Immature natural killer cell (primary cell): ENCODE measurements at regions not wholly inside any gene's neighbourhood (a gene's known extent, or its start where the extent isn't known, plus 50 kb on each side); places are given as distances from the start of the nearest gene placed in this dataset.

Experiments
- DNase-seq, 3 donors: peaks; one replicate each; pipeline ENCODE4 v3.0.0; 2022; ENCODE audit warnings: mixed read lengths in 1 of 3
- H3K27ac Mint-ChIP-seq, 6 donors: one replicate each; pipeline ENCODE4 v1.8.0; 2020; ENCODE audit warnings: mixed read lengths in 6 of 6, mild to moderate bottlenecking in 5 of 6, inconsistent platforms in 4 of 6, moderate library complexity in 3 of 6
- H3K27me3 Mint-ChIP-seq, 3 donors: one replicate each; pipeline ENCODE4 v1.8.0; 2020 to 2021; ENCODE audit warnings: low read depth in 3 of 3, mild to moderate bottlenecking in 3 of 3, mixed read lengths in 3 of 3, moderate library complexity in 3 of 3, inconsistent platforms in 1 of 3
- H3K36me3 Mint-ChIP-seq, 3 donors: one replicate each; pipeline ENCODE4 v1.8.0; 2020; ENCODE audit warnings: mixed read lengths in 3 of 3, inconsistent platforms in 2 of 3, mild to moderate bottlenecking in 2 of 3
- H3K4me1 Mint-ChIP-seq, 2 donors: one replicate each; pipeline ENCODE4 v1.8.0; 2020; ENCODE audit warnings: inconsistent platforms in 2 of 2, mild to moderate bottlenecking in 2 of 2, mixed read lengths in 2 of 2, moderate library complexity in 1 of 2
- H3K4me3 Mint-ChIP-seq, 5 donors: one replicate each; pipeline ENCODE4 v1.8.0; 2020; ENCODE audit warnings: mild to moderate bottlenecking in 5 of 5, mixed read lengths in 5 of 5, inconsistent platforms in 3 of 5, moderate library complexity in 3 of 5
- H3K9me3 Mint-ChIP-seq, 6 donors: one replicate each; pipeline ENCODE4 v1.8.0; 2020; ENCODE audit warnings: mild to moderate bottlenecking in 6 of 6, mixed read lengths in 6 of 6, inconsistent platforms in 4 of 6, moderate library complexity in 3 of 6

- no peak overlapping the region for H3K4me3 Mint-ChIP-seq
Observed at GRCh38 chr11:134749040-134749839, 337.2 kb upstream of the B3GAT1 start.

GRCh38 chr11:134746609-134747008 lies 334.6 kb upstream of the B3GAT1 start:
- Mint-ChIP-seq H3K27ac (no peak overlapping the region), H3K4me3 (no peak overlapping the region), H3K27me3 (peaks cover 9 to 30% (median 13%) of the 10 kb centered on the region in 3 donors), H3K9me3 (no peaks in the 10 kb centered on the region), H3K36me3 (no peaks in the 10 kb centered on the region), H3K4me1 (peaks cover 0 to 11% of the 10 kb centered on the region in 2 donors)
- no peak for DNase-seq

More at GRCh38 chr11:134749040-134749839, 337.2 kb upstream of the B3GAT1 start:
- DNase-seq: no peak
- Mint-ChIP-seq H3K27ac (no peak overlapping the region), H3K27me3 (peaks cover 3 to 31% (median 13%) of the 10 kb centered on the region in 3 donors), H3K36me3 (no peaks in the 10 kb centered on the region), H3K9me3 (no peaks in the 10 kb centered on the region), H3K4me1 (no peaks in the 10 kb centered on the region)

GRCh38 chr11:134745456-134745855 lies 333.4 kb upstream of the B3GAT1 start:
- DNase-seq: no peak
- no peak overlapping the region for H3K27ac Mint-ChIP-seq
- H3K27me3 Mint-ChIP-seq: peaks cover 9 to 25% (median 13%) of the 10 kb centered on the region in 3 donors
- H3K9me3 Mint-ChIP-seq: no peaks in the 10 kb centered on the region
- H3K36me3 Mint-ChIP-seq: no peaks in the 10 kb centered on the region
- no peak overlapping the region for H3K4me3 Mint-ChIP-seq
- peaks cover 0 to 11% of the 10 kb centered on the region in 2 donors for H3K4me1 Mint-ChIP-seq

DNA sequence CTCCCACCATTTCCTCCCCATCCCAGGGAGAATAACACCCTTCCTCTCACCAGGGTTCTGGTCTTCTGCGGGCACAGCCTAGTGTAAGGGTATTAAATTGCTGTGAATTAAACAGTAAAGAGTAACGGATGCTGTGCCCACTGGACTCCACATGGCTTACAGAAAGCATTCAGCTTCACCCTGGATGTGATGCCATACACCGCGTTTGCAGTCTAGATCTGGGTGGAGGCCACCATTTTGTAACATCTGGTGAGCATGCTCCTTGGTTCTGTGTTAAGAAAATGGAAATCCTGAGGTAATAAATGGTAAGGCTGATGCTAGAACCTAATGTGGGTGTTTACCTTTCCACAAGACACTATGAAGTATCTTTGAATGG lies 331.8 kb upstream of the B3GAT1 start:
- Mint-ChIP-seq H3K4me1 (peaks cover 0 to 11% of the 10 kb centered on the region in 2 donors), H3K27ac (no peak overlapping the region), H3K27me3 (peaks cover 4 to 11% (median 9%) of the 10 kb centered on the region in 3 donors), H3K36me3 (no peaks in the 10 kb centered on the region), H3K4me3 (no peak overlapping the region), H3K9me3 (no peaks in the 10 kb centered on the region)
- no peak for DNase-seq

- DNase-seq: no peak
- no peaks in the 10 kb centered on the region for H3K9me3 Mint-ChIP-seq
- peaks cover 0 to 11% of the 10 kb centered on the region in 2 donors for H3K4me1 Mint-ChIP-seq
- H3K27ac Mint-ChIP-seq: peak overlapping the region in 2 of 6 donors; percentile 26 to 49
- peaks cover 3 to 9% (median 7%) of the 10 kb centered on the region in 3 donors for H3K27me3 Mint-ChIP-seq
- H3K4me3 Mint-ChIP-seq: no peak overlapping the region
- no peaks in the 10 kb centered on the region for H3K36me3 Mint-ChIP-seq
Observed at GRCh38 chr11:134742956-134743819, 331.1 kb upstream of the B3GAT1 start.

DNA sequence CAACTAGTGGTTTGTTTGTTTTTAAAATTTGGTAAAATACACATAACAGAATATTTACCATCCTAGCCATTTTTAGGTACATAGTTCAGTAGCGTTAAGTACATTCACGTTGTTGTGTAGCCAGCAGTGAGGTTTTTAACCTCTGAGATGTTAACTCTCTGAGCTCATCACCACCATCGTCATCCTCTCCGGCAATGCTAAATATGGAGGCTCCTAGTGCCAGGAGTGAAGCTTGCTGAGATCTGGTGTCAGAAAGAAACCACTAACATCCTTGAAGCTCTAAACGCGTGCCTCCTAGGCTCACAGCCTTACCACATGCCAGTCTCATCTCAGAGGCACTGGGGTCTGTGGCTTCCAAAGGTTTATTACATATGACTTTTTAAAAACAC lies 330.2 kb upstream of the B3GAT1 start:
- Mint-ChIP-seq H3K9me3 (no peaks in the 10 kb centered on the region), H3K36me3 (no peaks in the 10 kb centered on the region), H3K4me1 (peaks cover 0 to 11% of the 10 kb centered on the region in 2 donors), H3K27ac (peak overlapping the region in 1 of 6 donors; percentile 49), H3K4me3 (no peak overlapping the region), H3K27me3 (peaks cover 2 to 9% (median 4%) of the 10 kb centered on the region in 3 donors)
- peak in 2 of 3 donors; percentile 22 to 38 for DNase-seq

GRCh38 chr11:134741453-134742223 lies 329.6 kb upstream of the B3GAT1 start:
- Mint-ChIP-seq H3K27me3 (peaks cover 2 to 6% (median 4%) of the 10 kb centered on the region in 3 donors), H3K36me3 (no peaks in the 10 kb centered on the region), H3K27ac (no peak overlapping the region), H3K9me3 (no peaks in the 10 kb centered on the region), H3K4me3 (no peak overlapping the region), H3K4me1 (peaks cover 0 to 11% of the 10 kb centered on the region in 2 donors)
- DNase-seq: no peak

DNA sequence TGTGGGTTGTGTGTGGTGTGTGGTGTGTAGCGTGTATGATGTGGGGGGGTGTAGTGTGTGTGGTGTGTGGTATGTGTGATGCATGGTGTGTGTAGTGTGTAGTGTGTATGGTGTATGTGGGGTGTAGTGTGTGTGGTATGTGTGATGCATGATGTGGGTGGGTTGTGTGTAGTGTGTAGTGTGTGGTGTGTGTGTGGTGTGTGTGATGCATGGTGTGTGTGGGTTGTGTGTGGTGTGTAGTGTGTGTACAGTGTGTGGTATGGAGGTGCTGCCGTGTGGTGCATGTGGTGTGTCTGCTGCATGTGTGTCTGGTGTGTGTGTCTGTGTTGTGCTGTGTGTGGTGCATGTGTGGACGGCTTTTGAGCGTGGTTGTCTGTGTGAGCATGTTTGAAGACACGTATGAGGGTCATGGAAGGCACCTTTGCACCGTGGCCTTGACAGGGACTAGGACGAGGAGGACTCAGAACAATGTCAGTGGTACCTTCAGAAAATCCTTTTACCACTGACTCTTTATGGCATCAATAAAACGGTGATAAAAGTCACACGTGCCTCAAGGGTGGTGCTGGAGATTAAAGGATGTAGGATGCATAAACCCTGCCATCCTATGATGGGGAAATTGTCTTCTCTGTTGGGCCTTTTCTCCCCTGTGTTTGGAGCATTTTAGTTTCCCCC lies 328.7 kb upstream of the B3GAT1 start:
- Mint-ChIP-seq H3K4me1 (peaks cover 0 to 11% of the 10 kb centered on the region in 2 donors), H3K4me3 (no peak overlapping the region), H3K36me3 (no peaks in the 10 kb centered on the region), H3K27ac (no peak overlapping the region), H3K27me3 (peaks cover 2 to 6% (median 4%) of the 10 kb centered on the region in 3 donors), H3K9me3 (no peaks in the 10 kb centered on the region)
- no peak for DNase-seq

- no peaks in the 10 kb centered on the region for H3K9me3 Mint-ChIP-seq
- H3K4me1 Mint-ChIP-seq: peaks cover 0 to 11% of the 10 kb centered on the region in 2 donors
- no peak for DNase-seq
- no peaks in the 10 kb centered on the region for H3K36me3 Mint-ChIP-seq
- H3K27ac Mint-ChIP-seq: no peak overlapping the region
- H3K27me3 Mint-ChIP-seq: peaks cover 0 to 6% (median 2%) of the 10 kb centered on the region in 3 donors
- no peak overlapping the region for H3K4me3 Mint-ChIP-seq
Observed at GRCh38 chr11:134739136-134739535, 327.1 kb upstream of the B3GAT1 start.

DNA sequence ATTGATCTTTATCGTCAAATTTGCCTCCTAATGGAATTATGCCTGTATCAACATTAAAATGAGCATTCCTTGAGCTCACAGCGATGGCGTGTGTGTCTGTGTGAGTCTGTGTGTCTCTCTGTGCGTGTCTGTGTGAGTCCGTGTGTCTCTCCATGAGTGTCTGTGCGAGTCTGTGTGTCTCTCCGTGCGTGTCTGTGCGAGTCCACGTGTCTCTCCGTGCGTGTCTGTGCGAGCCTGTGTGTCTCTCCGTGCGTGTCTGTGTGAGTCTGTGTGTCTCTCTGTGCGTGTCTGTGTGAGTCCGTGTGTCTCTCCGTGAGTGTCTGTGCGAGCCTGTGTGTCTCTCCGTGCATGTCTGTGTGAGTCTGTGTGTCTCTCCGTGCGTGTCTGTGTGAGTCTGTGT lies 326.5 kb upstream of the B3GAT1 start:
- Mint-ChIP-seq H3K36me3 (no peaks in the 10 kb centered on the region), H3K4me1 (peaks cover 0 to 11% of the 10 kb centered on the region in 2 donors), H3K4me3 (no peak overlapping the region), H3K27ac (no peak overlapping the region), H3K27me3 (peaks cover 0 to 6% (median 0%) of the 10 kb centered on the region in 3 donors), H3K9me3 (no peaks in the 10 kb centered on the region)
- no peak for DNase-seq

DNA sequence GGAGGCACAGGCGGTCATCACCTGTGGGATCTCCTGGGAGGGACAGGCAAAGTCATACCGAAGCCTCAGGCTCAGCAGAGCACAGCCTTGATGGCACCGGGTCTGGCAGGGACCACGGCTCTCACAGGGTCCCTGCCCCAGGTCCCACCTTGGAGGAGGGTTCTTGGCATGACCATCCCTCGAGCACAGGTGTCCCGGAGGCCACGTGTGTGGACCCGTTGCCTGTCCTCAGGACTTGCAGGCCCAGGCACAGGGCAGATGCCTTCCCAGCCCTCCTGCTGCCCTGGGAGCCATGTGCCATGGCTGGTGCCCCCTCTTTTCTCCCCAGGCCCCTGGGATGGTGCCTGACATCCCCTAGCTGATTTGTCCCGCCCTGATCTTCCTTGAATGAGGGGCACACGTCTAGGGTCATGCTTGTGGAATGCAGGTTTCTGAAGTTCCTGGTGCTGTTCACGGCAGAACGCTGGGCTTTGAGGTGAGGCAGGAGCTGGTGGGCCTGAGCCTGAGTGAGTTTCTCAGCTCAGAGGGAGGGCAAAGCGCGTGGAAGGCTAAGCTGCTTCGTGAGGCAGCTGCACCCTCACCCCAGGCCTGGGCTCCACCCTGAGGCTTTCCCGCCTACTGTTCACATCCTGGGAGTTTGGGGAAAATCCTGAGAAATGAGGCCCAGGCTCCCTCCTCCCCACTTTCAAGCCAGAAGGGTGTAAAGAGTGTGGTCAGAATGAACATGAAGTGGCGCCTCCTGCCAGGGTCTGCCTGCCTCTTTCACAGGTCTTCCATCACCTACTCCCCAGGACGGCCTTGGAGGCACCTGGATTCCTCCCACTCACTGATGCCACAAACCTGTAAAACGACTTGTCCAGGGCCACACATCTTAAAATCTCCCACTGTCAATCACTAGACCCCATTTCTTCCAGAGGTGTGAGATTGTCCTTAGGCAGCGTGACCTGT lies 325.8 kb upstream of the B3GAT1 start:
- H3K27me3 Mint-ChIP-seq: peaks cover 0 to 3% (median 1%) of the 10 kb centered on the region in 3 donors

GRCh38 chr11:134736251-134736947 lies 324.4 kb upstream of the B3GAT1 start:
- no peak overlapping the region for H3K27ac Mint-ChIP-seq
- H3K36me3 Mint-ChIP-seq: no peaks in the 10 kb centered on the region
- H3K27me3 Mint-ChIP-seq: peaks cover 0 to 3% (median 2%) of the 10 kb centered on the region in 3 donors

More for the DNA sequence above, 325.8 kb upstream of the B3GAT1 start:
- no peaks in the 10 kb centered on the region for H3K36me3 Mint-ChIP-seq
- no peak overlapping the region for H3K27ac Mint-ChIP-seq
- no peak overlapping the region for H3K4me3 Mint-ChIP-seq
- DNase-seq: no peak
- H3K9me3 Mint-ChIP-seq: no peaks in the 10 kb centered on the region
- H3K4me1 Mint-ChIP-seq: peaks cover 0 to 11% of the 10 kb centered on the region in 2 donors

More at GRCh38 chr11:134736251-134736947, 324.4 kb upstream of the B3GAT1 start:
- Mint-ChIP-seq H3K4me3 (no peak overlapping the region), H3K4me1 (no peaks in the 10 kb centered on the region), H3K9me3 (no peaks in the 10 kb centered on the region)
- no peak for DNase-seq
